B cell (primary cell): ENCODE measurements at regions not wholly inside any gene's neighbourhood (a gene's known extent, or its start where the extent isn't known, plus 50 kb on each side); places are given as distances from the start of the nearest gene placed in this dataset.

Experiments
- ATAC-seq: fragments of 200-7000 bp; cut with Tn5 transposase; one replicate; pipeline ENCODE4 v1.10.0; 2021; ENCODE audit warnings: low read depth, mild to moderate bottlenecking, moderate number of reproducible peaks, moderate library complexity
- CTCF ChIA-PET: fragments of 350-600 bp; sonication (Branson Sonifier 250); formaldehyde crosslinking; loops from one replicate; lab custom pipeline; 2021; ENCODE audit warnings: antibody characterized with exemption, inconsistent platforms; lab: Charles Lee
- POLR2A ChIA-PET: fragments of 350-600 bp; sonication (Branson Sonifier 250); formaldehyde crosslinking; loops from one replicate; lab custom pipeline; 2021; ENCODE audit warnings: antibody characterized with exemption; lab: Charles Lee
- DNase-seq: peaks from one replicate; pipeline ENCODE4 v3.0.0; 2013
- H2AFZ ChIP-seq: 2 replicates; pipeline ENCODE4 v1.6.1; 2012; ENCODE audit warnings: mild to moderate bottlenecking, low read depth, low read length; ENCODE audit not compliant: insufficient read depth, poor library complexity, severe bottlenecking
- H3K27ac ChIP-seq, 2 donors: 1 replicate in 1 of 2; 2 replicates in 1 of 2; pipeline ENCODE4 v1.5.1; 2012 to 2013; ENCODE audit warnings: low read length in 2 of 2, mild to moderate bottlenecking in 2 of 2, moderate library complexity in 1 of 2
- H3K27me3 ChIP-seq, 4 experiments: fragments of 200-600 bp in 1 of 4; sonication (generic) in 1 of 4; replicated peaks in 1 of 4; 1 replicate in 2 of 4; 2 replicates in 2 of 4; pipeline versions ENCODE4 v1.6.1 to v1.7.0; 2013 to 2016; ENCODE audit warnings: low read length in 3 of 4, mild to moderate bottlenecking in 2 of 4, mixed read lengths in 1 of 4, moderate library complexity in 1 of 4; ENCODE audit not compliant: insufficient read depth in 4 of 4, control insufficient read depth in 3 of 4; ENCODE audit errors: control extremely low read depth in 1 of 4
- H3K36me3 ChIP-seq, 2 experiments: replicated peaks in 1 of 2; 1 replicate in 1 of 2; 2 replicates in 1 of 2; pipeline versions ENCODE4 v1.6.1 to v1.7.1; 2013; ENCODE audit warnings: low read length in 1 of 2; ENCODE audit not compliant: insufficient read depth in 2 of 2, control insufficient read depth in 1 of 2; ENCODE audit errors: control extremely low read depth in 1 of 2, extremely low read depth in 1 of 2
- H3K4me1 ChIP-seq, 2 donors: fragments of 200-600 bp in 1 of 2; sonication (generic) in 1 of 2; 1 replicate in 1 of 2; 2 replicates in 1 of 2; pipeline versions ENCODE4 v1.5.1 to v1.6.1; 2013 to 2017; ENCODE audit warnings: low read length in 2 of 2; ENCODE audit not compliant: control insufficient read depth in 2 of 2, insufficient read depth in 2 of 2
- H3K4me2 ChIP-seq: replicated peaks from 2 replicates; pipeline ENCODE3; 2012; ENCODE audit warnings: mild to moderate bottlenecking, low read depth, low read length; ENCODE audit not compliant: poor library complexity, severe bottlenecking
- H3K4me3 ChIP-seq, 5 experiments: fragments of 200-600 bp in 1 of 5; sonication (generic) in 1 of 5; 1 replicate in 3 of 5; 2 replicates in 2 of 5; pipeline versions ENCODE4 v1.5.1 to v1.7.0; 2011 to 2016; ENCODE audit warnings: low read length in 4 of 5, mild to moderate bottlenecking in 4 of 5, low read depth in 2 of 5, control low read depth in 1 of 5, moderate library complexity in 1 of 5; ENCODE audit not compliant: insufficient read depth in 1 of 5; ENCODE audit errors: control extremely low read depth in 1 of 5, extremely low read depth in 1 of 5
- H3K79me2 ChIP-seq: fragments of 200-600 bp; sonication (generic); one replicate; pipeline ENCODE4 v1.6.0; 2016; ENCODE audit warnings: low read length; ENCODE audit not compliant: control insufficient read depth, insufficient read depth
- H3K9ac ChIP-seq: fragments of 200-600 bp; sonication (generic); 2 replicates; pipeline ENCODE4 v1.6.1; 2017; ENCODE audit warnings: mild to moderate bottlenecking, low read length, moderate library complexity
- H3K9me3 ChIP-seq, 3 donors: one replicate each; pipeline versions ENCODE4 v1.6.1 to v1.7.1; 2013; ENCODE audit warnings: low read length in 2 of 3; ENCODE audit not compliant: control insufficient read depth in 2 of 3, insufficient read depth in 1 of 3; ENCODE audit errors: control extremely low read depth in 1 of 3
- H4K20me1 ChIP-seq: 2 replicates; pipeline ENCODE4 v1.6.0; 2012; ENCODE audit warnings: mild to moderate bottlenecking, low read length; ENCODE audit not compliant: insufficient read depth, control insufficient read depth, poor library complexity, severe bottlenecking
- H3K27ac Mint-ChIP-seq: one replicate; pipeline ENCODE4 v1.8.0; 2021; ENCODE audit warnings: mixed read lengths
- H3K27me3 Mint-ChIP-seq: one replicate; pipeline ENCODE4 v1.8.0; 2021; ENCODE audit warnings: mixed read lengths
- H3K4me1 Mint-ChIP-seq: one replicate; pipeline ENCODE4 v1.8.0; 2021; ENCODE audit warnings: mixed read lengths
- H3K4me3 Mint-ChIP-seq: one replicate; pipeline ENCODE4 v1.8.0; 2021; ENCODE audit warnings: mixed read lengths
- H3K9me3 Mint-ChIP-seq: one replicate; pipeline ENCODE4 v1.8.0; 2022; ENCODE audit warnings: mixed read lengths; ENCODE audit not compliant: insufficient read depth
- EZH2 ChIP-seq: IDR thresholded peaks from 2 replicates; pipeline ENCODE4 v1.6.1; 2012; ENCODE audit warnings: borderline replicate concordance, low read depth, mild to moderate bottlenecking, moderate library complexity, low read length; ENCODE audit not compliant: insufficient read depth, poor library complexity, severe bottlenecking
- WGBS: methylation state at CpG from one replicate; pipeline ENCODE4 v1.1.5; 2013; ENCODE audit warnings: missing lambda C conversion rate; ENCODE audit not compliant: insufficient coverage; 5-methylcytosine and 5-hydroxymethylcytosine counted together
- intact Hi-C: fragments of 100-400 bp; cut with micrococcal nuclease; formaldehyde crosslinking; loops from one replicate; pipeline ENCODE4 v1.10.0; 2022
- TF ChIP-seq, protein P1 (sequence below): fragments of 200-600 bp; IDR thresholded peaks from one replicate; pipeline ENCODE4 v1.8.0; 2022; ENCODE audit warnings: antibody characterized with exemption, mild to moderate bottlenecking

DNA sequence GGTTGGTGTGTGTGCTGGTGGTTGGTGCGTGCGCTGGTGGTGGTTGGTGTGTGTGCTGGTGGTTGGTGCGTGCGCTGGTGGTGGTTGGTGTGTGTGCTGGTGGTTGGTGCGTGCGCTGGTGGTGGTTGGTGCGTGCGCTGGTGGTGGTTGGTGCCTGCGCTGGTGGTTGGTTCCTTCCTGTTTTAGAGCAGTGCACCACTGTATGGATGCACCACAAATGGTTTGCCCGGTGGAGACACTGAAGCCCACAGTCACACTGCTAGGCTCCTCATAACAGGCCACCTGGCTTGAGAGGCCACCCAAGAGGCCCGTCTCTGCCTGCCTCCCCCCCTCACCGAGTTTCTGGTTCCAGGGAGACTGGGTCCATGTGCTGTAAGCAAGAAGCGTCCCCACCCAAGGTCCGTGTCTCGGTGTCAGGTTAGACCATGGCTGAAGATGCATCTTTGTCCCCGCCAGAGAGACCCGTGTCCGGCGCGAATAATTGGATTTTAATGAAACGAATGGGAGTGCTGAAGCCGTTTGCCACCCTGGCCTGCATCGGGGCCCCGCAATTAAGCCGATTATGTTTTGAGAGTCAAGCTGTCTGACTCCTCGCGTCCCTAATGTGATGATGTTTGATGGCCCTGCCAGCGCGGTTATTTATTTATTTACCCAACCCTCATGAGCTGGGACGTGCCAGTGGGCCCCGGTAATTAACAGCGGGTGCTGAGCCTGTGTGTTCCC lies 161.3 kb upstream of the GSE1 start:
- Mint-ChIP-seq H3K9me3 (no peaks in the 10 kb centered on the region), H3K4me3 (no peak overlapping the region), H3K4me1 (peaks cover 24% of the 10 kb centered on the region), H3K27ac (no peak overlapping the region), H3K27me3 (peaks cover 18% of the 10 kb centered on the region)
- Histone ChIP-seq H3K4me1 (peaks cover 24 to 31% of the 10 kb centered on the region in 2 donors), H3K79me2 (no peaks in the 10 kb centered on the region), H3K27me3 (peaks cover 0 to 47% (median 7%) of the 10 kb centered on the region in 4 experiments), H2AFZ (no peak overlapping the region), H3K9me3 (peaks cover 0 to 6% (median 0%) of the 10 kb centered on the region in 3 donors), H3K36me3 (no peaks in the 10 kb centered on the region), H3K4me3 (no peak overlapping the region), H3K4me2 (no peak overlapping the region), H3K9ac (no peak overlapping the region), H4K20me1 (no peaks in the 10 kb centered on the region), H3K27ac (no peak overlapping the region)
- DNase-seq (no peak), ATAC-seq (no peak)
- POLR2A ChIA-PET: no interaction called here
- CTCF ChIA-PET: no interaction called here
- intact Hi-C loops: no loop called here
- WGBS: 77% methylated on average over 21 of the region's 32 CpGs
- TF ChIP-seq, protein P1, sequence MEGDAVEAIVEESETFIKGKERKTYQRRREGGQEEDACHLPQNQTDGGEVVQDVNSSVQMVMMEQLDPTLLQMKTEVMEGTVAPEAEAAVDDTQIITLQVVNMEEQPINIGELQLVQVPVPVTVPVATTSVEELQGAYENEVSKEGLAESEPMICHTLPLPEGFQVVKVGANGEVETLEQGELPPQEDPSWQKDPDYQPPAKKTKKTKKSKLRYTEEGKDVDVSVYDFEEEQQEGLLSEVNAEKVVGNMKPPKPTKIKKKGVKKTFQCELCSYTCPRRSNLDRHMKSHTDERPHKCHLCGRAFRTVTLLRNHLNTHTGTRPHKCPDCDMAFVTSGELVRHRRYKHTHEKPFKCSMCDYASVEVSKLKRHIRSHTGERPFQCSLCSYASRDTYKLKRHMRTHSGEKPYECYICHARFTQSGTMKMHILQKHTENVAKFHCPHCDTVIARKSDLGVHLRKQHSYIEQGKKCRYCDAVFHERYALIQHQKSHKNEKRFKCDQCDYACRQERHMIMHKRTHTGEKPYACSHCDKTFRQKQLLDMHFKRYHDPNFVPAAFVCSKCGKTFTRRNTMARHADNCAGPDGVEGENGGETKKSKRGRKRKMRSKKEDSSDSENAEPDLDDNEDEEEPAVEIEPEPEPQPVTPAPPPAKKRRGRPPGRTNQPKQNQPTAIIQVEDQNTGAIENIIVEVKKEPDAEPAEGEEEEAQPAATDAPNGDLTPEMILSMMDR: no peak
- no peak for TF ChIP-seq EZH2

- Histone ChIP-seq H3K27ac (no peak overlapping the region), H2AFZ (no peak overlapping the region), H3K79me2 (no peaks in the 10 kb centered on the region), H3K27me3 (peaks cover 0 to 44% (median 7%) of the 10 kb centered on the region in 4 experiments), H3K4me1 (peaks cover 20 to 23% of the 10 kb centered on the region in 2 donors), H4K20me1 (no peaks in the 10 kb centered on the region), H3K4me2 (no peak overlapping the region), H3K9me3 (peaks cover 0 to 6% (median 0%) of the 10 kb centered on the region in 3 donors), H3K36me3 (no peaks in the 10 kb centered on the region), H3K9ac (no peak overlapping the region), H3K4me3 (no peak overlapping the region)
- intact Hi-C loops: no loop called here
- CTCF ChIA-PET: no interaction called here
- POLR2A ChIA-PET: no interaction called here
- DNase-seq (no peak), ATAC-seq (no peak)
- Mint-ChIP-seq H3K27ac (no peak overlapping the region), H3K4me1 (peaks cover 19% of the 10 kb centered on the region), H3K4me3 (no peak overlapping the region), H3K9me3 (no peaks in the 10 kb centered on the region), H3K27me3 (peaks cover 18% of the 10 kb centered on the region)
- 62% methylated on average over 20 of the region's 20 CpGs for WGBS
- TF ChIP-seq, protein P1: no peak
- TF ChIP-seq EZH2: no peak
Observed at GRCh38 chr16:85452364-85453193, 160.5 kb upstream of the GSE1 start.
